GM19438 (cell line): ENCODE measurements at regions not wholly inside any gene's neighbourhood (a gene's known extent, or its start where the extent isn't known, plus 50 kb on each side); places are given as distances from the start of the nearest gene placed in this dataset.

Experiments
- ATAC-seq: cut with Tn5 transposase; IDR thresholded peaks from one replicate; pipeline ENCODE4 v1.9.1; 2021; ENCODE audit warnings: low read depth; ENCODE audit not compliant: unreplicated experiment

- ATAC-seq = no peak
These were observed 449.2 kb downstream of the IRX1 start for GRCh38 chr5:4044881-4045280.

DNA sequence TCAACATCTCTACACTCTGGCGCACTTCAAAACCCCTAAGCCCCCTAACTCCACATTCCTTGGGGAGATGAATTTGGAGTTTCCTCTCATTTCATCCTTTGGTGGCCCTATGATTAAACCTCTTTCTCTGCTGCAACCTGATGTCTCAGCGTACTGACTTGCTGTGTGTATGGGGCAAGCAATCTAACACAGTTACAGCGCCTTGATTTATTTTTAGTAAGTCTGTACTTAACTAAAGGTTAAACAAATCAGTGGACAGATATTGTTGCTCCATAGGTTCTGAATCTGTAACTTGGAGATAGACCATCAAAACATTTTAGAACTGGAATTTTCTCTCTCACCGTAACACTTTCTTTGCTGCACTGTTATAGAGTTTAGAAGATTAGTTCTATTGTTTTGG, 452.8 kb downstream of the IRX1 start:
- no peak for ATAC-seq

DNA sequence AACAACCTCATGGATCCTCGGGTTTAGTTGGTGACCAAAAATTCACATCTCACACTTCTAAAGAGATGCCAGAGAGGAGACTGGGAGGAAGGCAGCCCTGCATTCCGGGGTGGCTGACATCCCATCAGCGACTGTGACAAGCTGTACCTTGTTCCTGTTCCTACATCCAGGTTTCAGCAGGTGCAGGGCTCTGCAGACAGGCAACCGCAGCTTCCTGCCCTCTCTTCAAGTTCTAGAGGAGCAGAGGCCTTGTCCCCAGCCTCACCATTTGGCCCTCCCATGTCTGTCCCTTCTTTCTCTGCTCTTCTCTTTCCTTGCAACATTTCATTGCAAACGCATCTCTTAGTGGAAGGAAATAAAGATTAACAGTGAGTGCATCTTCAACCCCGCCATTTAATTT, 454.6 kb downstream of the IRX1 start:
- no peak for ATAC-seq

- no peak for ATAC-seq
These were observed 457.5 kb downstream of the IRX1 start for GRCh38 chr5:4053136-4053535.

- ATAC-seq = no peak
These were observed 458.5 kb downstream of the IRX1 start for GRCh38 chr5:4054092-4054491.

DNA sequence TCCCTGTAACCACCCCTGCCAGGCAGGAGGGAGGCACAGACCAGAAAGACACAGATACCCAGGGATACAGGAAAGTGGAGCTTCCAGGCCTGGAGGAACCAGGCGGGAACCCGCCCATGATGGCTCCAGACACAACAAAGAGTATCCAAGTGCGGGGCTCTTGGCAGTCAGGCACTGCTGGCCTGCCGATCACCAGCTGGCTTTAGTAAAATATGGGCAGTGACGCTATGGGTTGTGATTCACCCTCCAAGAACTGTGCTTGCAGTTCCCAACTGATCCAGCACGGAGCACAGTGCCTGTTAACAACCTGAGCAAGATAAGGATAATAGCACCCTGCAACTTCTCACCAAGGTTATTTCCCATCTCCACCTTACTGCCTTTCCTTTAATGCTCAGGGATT, 463.3 kb downstream of the IRX1 start:
- no peak for ATAC-seq

DNA sequence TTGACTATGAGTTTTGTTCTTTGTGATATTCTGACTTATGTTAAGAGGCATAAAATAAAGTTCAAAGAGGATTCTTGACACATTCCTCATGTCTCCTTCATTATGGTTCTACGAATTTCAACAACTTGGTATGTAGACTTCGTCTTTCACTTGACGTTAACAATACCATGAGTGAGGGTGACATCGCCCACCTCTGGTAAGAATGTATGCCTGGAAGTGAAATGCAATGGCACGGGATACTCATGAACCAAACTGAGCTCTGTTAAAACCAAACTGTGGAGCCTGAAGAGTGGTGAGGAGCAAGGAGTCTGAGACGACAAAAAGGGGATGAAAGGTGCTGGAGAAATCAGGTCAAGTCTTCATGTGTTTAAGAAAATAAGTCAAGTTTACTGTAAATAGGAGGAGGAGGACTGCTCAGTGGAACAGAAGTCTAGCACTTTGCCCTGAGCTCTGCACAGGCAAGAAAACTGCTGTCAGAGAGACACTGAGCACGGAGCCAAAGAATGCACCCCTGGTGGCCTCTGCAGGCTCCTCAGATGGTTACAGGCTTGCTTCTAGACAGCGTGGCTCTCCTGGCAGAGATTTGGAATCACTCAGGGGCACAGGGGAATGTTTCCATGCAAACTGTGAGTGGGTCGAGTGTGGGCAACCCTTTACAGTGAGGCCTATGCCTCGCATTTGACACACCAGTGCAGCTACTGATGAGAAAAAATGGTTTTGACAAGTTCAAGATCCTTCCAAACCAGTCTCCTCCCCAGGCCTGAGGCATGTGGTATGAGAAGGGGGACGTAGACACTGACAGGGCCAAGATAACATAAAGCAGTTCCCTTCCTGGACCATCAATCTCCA, 470.1 kb downstream of the IRX1 start:
- ATAC-seq = no peak

GRCh38 chr5:4068171-4068570, 472.5 kb downstream of the IRX1 start:
- no peak for ATAC-seq

- ATAC-seq = no peak
These were observed 482.9 kb downstream of the IRX1 start for GRCh38 chr5:4078544-4078943.

DNA sequence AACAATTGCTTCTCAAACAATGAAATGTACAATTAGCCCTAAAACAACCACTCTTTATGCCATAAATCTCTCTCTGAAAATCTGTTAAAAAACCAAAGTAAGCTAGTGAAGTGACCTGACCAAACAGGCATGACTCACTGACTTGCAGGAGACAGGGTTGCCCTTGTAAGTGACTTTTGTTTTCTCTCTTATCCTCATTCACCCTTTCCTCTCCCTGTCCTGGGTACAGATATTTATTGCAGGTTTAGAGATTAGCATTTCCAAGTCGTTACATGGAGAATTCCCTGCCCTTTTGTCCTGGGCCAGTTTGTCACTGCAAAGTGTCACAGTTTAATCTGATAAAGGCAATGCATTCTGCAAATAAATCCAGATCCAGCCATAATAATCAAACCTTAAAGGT, 484.2 kb downstream of the IRX1 start:
- no peak for ATAC-seq

GRCh38 chr5:4080370-4080769, 484.7 kb downstream of the IRX1 start:
- ATAC-seq = no peak

DNA sequence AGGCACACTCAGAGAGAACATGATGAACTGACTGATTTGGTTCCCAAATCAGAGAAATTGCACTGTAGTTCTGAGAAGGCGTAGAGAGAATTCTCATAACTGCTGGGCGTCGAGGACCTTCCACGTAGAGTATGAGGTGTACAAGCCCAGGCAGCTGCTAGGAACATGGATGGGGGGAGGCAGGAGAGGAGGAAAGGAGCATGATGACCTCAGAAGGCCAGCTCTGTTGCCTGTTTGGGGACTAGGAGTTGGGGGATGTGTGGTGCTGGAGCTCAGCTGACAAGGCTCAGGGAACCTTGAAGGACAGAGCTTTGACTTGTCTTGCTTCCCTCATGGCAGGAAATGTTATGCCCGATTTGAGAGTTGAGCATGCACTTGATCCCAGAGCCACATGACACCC, 485.4 kb downstream of the IRX1 start:
- no peak for ATAC-seq

DNA sequence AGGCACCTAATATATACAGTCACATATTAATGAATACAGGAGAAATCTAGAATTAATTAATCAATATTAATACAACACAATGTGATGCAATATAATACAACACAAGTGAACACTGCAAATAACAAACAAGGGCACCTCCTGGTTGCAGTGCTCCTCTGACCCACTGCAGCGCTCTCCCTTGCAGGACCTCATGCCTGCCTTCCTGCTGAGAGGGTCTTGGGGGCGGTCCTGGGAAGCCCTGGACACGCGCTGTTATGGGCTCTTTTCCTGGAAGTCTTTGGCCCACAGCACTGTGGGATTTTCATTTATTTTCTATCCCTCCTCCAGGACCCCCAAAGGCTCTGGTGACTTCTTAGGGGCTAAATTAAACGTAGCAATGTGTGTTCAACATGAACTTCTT, 485.8 kb downstream of the IRX1 start:
- ATAC-seq = no peak

DNA sequence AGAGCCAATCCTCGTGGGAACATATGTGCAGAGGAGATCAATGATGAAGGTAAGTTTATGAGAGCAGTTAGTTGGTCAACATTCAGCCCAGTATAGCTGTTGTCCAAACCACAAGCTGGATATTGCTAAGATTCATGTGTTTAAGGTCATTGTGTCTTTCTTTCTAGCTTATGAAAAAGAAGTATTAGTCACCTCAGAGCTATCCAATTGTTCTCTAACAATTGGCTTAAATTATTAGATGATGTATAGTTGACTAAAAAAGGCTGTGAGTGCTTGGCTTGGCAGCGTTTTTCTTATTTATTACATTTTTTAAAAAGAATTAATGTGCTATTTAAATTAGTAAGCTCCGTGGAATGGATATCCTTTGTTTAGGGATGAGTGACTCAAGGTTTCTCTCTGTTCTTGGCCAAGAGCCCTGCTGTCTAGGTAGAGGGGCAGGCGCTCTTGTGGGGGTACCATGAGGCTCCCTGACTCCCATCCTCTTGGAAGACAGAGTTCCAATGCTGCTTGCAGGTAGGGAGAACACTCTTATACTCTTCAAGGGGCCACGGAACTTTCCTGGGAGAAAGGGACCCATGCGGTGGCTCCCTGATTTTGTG, 487.4 kb downstream of the IRX1 start:
- ATAC-seq = no peak

DNA sequence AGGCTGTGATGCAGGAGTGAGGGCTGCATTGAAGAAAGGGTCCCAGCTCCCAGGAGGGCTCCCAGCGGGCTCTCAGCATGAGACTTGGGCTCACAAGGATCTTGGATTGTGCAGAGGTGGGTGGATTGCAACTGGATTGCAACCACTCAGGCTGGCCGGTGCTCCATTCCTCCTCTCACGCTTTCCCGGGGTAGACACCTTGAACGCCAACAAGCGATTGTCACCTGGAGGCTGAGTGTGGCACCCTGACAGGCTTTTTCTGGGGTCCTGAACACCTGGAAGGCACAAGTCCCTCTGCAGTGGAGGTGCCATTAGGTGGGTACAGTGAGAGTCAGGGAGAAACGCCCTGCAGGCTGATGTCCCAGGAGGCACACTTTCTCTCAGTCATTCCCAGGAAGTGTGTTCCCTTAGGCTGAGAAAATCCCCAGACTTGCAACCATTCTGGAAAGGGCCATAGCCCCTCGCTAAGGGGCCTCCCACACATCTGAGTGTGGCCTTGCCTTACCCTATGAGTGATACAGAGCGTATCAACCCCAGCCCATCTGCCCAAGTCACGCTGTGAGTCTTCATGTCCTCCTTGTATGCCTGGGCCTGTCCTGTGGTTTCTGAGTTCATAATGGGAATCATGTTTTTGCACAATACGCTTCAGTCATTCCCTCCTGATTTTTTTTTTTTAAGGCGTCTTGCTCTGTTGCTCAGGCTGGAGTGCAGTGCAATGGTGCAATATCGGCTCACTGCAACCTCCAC, 488.1 kb downstream of the IRX1 start:
- no peak for ATAC-seq

- no peak for ATAC-seq
These were observed 490.4 kb downstream of the IRX1 start for GRCh38 chr5:4086081-4086480.

DNA sequence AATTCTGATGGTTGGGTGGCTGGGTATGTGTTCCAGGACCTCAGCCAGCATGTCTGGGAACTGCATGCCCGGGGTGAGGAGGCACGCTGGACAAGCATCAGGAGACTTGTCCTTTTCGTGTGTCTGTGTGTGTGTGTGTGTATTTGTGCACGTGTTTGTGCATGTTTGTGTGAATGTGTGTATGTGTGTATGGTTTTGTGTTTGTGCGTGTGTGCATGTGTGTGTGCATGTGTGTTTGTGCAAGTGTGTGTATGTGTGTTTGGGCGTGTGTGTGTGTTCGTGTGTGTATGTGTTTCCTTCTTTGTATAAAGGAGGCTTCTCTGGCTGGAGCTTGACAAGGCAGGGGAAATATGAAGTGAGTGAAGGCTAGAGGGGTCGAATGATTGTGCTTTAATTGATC, 491.5 kb downstream of the IRX1 start:
- ATAC-seq = no peak

DNA sequence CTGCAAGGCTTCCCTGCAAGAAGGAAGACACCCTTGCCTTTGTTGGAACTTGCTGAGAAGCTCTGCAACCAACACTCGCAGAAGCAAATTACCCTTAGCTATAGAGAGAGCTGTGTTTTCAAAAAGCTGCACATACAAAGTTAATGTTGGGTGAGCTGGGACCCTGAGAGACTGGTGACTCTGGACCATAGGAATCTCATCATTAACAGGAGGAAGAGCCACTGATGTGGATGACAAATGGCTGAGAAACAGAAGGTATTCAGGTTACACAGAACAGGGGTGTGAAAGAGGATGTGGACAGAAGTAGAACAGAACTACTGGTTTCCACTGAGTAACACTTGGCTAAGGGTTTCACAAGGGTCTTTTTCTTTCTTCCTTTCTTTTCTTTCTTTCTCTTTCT, 493.5 kb downstream of the IRX1 start:
- ATAC-seq = no peak

DNA sequence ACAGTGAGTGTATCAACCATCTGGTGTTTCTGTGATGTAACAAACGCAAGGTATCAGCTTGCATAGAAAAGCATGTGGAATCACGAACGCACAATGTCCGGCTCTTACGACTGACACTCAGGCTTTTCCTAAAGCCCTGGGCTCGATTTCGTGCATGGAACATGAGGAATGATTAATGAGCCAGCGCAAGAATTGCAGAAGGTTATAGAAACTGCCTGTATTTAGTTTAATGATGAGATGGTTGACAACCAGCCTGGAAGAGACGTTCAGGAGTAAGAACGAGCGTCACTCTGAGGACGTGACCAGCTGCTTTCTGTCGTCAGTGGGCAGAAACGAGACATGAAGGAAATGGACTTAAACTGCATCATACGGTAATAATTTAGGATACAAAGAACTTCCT, 497.6 kb downstream of the IRX1 start:
- ATAC-seq = no peak

DNA sequence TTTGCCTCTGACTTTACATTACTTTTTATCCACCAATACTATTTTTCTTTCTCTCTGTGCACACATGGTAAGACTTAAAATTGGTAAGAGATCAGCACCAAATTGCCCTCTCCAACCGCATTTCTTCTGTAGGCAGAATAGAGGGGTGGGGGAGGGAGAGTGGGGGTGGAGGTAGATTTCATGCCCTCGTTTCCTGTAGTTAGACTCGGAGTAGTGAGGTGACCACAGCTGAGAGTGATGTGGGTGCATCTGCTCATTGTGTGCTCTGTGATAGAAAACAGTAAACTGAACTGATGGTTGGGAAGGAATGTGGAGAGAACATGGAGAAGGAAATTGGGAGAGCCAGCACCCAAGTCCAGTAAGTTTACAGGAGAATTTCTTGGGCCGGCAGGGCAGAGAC, 498.3 kb downstream of the IRX1 start:
- ATAC-seq = no peak

DNA sequence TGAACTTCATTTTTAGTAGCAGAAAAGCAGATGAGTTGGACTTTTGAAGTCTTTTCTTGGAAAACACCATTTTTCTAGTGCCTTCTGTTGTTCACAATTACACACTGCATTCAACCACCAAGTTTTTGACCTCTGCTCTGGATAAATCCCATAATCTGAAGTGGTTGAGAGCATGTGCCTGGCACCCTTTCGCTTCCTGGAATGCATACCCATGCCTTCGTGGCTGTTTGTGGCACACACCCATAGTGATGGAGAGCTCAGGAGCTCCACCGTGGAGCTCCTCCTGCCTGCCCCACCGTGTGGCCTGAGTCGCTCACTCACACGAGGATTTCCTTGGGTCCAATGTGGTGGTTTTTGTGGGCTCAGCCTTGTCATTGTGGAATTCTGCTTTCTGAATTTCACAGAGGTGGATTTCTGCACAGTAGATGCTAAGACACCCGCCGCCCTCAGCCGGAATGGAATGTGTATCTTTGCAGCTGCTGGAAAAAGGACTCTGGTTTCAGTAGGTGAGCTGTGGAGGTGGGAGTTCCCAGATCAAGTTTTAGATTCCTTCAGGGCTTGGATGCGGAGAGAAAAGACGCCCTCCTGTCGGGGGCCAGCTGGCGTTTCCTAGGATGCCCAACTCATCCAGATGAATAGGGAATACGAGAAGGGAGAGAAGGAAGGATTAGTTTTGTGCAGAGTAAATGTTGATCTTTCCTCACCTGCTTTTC, 500.4 kb downstream of the IRX1 start:
- no peak for ATAC-seq
